ENCODE measurements at regions not wholly inside any gene's neighbourhood (a gene's known extent, or its start where the extent isn't known, plus 50 kb on each side); places are given as distances from the start of the nearest gene placed in this dataset.

DNA sequence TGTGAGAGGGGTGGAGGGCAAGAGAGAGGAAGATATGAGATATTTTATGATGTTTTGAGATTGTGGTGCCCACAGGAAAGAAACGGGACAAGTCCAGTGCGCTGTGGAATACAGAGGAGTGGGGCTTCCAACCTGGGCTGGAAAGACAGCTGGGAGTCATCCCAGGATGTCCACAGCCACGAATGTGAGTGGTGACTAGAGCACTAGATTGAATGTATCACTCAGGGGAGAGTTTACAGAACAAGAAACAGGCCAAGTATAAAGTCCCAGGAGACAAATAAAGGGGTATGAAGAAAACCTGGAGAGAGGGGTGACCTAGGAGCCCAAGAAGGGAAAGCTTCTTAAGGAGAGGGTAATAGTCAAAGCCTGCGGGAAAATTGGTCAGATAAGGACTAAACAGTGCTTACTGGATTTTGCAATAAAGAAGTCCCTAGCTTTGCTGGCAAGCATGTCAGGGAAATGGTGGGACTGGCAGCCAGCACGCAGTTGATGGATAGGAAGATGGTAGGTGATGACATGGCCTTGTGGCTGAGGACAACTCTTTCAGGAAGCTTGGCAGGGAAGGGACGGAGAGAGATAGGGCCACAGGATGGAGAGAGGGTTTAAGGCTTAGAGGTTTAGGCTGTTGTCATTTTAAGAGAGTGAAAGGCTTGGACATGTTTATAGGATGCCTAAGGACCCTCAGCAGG, 114.5 kb downstream of the AXIN2 start:
- no peak overlapping the region for H3K27ac ChIP-seq (ENCODE audit: poor library complexity, severe bottlenecking)
- TF ChIP-seq, protein P1, sequence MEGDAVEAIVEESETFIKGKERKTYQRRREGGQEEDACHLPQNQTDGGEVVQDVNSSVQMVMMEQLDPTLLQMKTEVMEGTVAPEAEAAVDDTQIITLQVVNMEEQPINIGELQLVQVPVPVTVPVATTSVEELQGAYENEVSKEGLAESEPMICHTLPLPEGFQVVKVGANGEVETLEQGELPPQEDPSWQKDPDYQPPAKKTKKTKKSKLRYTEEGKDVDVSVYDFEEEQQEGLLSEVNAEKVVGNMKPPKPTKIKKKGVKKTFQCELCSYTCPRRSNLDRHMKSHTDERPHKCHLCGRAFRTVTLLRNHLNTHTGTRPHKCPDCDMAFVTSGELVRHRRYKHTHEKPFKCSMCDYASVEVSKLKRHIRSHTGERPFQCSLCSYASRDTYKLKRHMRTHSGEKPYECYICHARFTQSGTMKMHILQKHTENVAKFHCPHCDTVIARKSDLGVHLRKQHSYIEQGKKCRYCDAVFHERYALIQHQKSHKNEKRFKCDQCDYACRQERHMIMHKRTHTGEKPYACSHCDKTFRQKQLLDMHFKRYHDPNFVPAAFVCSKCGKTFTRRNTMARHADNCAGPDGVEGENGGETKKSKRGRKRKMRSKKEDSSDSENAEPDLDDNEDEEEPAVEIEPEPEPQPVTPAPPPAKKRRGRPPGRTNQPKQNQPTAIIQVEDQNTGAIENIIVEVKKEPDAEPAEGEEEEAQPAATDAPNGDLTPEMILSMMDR (IDR thresholded peaks at IDR 0.05; ENCODE audit: poor library complexity, severe bottlenecking), result no peak

GRCh38 chr17:65446043-65446442, 115.4 kb downstream of the AXIN2 start:
- no peak for DNase-seq (ENCODE audit: low spot score)
- no peaks in the 10 kb centered on the region for H3K36me3 ChIP-seq (ENCODE audit: low read depth)
- no peaks in the 10 kb centered on the region for H3K4me1 ChIP-seq (ENCODE audit: insufficient read depth, poor library complexity, severe bottlenecking)
- H3K4me3 ChIP-seq (ENCODE audit: severe bottlenecking), result no peak overlapping the region
- no peak overlapping the region for H3K27ac ChIP-seq (ENCODE audit: poor library complexity, severe bottlenecking)
- H3K9me3 ChIP-seq (ENCODE audit: severe bottlenecking), result no peaks in the 10 kb centered on the region
- no peak for ATAC-seq (ENCODE audit: low read depth)
- no peaks in the 10 kb centered on the region for H3K27me3 ChIP-seq (ENCODE audit: insufficient read depth, poor library complexity, severe bottlenecking)
- TF ChIP-seq, protein P1 (IDR thresholded peaks at IDR 0.05; ENCODE audit: poor library complexity, severe bottlenecking), result no peak

More for the DNA sequence above, 114.5 kb downstream of the AXIN2 start:
- Histone ChIP-seq H3K9me3 (ENCODE audit: severe bottlenecking) (no peaks in the 10 kb centered on the region), H3K36me3 (ENCODE audit: low read depth) (no peaks in the 10 kb centered on the region), H3K4me3 (ENCODE audit: severe bottlenecking) (no peak overlapping the region), H3K4me1 (ENCODE audit: insufficient read depth, poor library complexity, severe bottlenecking) (no peaks in the 10 kb centered on the region), H3K27me3 (ENCODE audit: insufficient read depth, poor library complexity, severe bottlenecking) (no peaks in the 10 kb centered on the region)
- DNase-seq (ENCODE audit: low spot score) (no peak), ATAC-seq (ENCODE audit: low read depth) (no peak)

DNA sequence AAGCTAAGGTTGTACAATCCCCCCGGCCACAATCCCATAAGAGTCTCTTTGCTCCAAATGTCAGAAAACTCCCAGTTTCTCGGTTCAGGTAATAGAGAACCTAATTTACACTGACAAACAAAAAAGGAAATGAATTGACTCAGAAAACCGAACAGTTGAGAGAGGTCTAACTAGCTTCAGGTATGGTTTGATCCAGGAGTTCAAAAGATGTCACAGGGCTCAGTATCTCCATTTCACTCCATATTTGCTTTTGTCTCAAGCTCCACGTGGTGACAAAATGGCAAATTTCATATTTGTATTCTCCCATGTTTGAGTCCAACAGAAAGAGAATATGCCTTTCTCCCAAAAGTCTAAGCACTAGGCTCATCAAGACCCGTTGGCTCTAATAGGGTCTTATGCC, 117.4 kb downstream of the AXIN2 start:
- no peak for DNase-seq (ENCODE audit: low spot score)
- no peaks in the 10 kb centered on the region for H3K27me3 ChIP-seq (ENCODE audit: insufficient read depth, poor library complexity, severe bottlenecking)
- TF ChIP-seq, protein P1 (IDR thresholded peaks at IDR 0.05; ENCODE audit: poor library complexity, severe bottlenecking), result no peak
- H3K27ac ChIP-seq (ENCODE audit: poor library complexity, severe bottlenecking), result no peak overlapping the region
- no peak overlapping the region for H3K4me3 ChIP-seq (ENCODE audit: severe bottlenecking)
- ATAC-seq (ENCODE audit: low read depth), result no peak
- no peaks in the 10 kb centered on the region for H3K9me3 ChIP-seq (ENCODE audit: severe bottlenecking)
- no peaks in the 10 kb centered on the region for H3K36me3 ChIP-seq (ENCODE audit: low read depth)
- H3K4me1 ChIP-seq (ENCODE audit: insufficient read depth, poor library complexity, severe bottlenecking), result no peaks in the 10 kb centered on the region

GRCh38 chr17:65442691-65443090, 118.8 kb downstream of the AXIN2 start:
- Histone ChIP-seq H3K9me3 (ENCODE audit: severe bottlenecking) (no peaks in the 10 kb centered on the region), H3K4me3 (ENCODE audit: severe bottlenecking) (no peak overlapping the region), H3K4me1 (ENCODE audit: insufficient read depth, poor library complexity, severe bottlenecking) (no peaks in the 10 kb centered on the region), H3K27ac (ENCODE audit: poor library complexity, severe bottlenecking) (no peak overlapping the region), H3K27me3 (ENCODE audit: insufficient read depth, poor library complexity, severe bottlenecking) (peaks cover 2% of the 10 kb centered on the region), H3K36me3 (ENCODE audit: low read depth) (no peaks in the 10 kb centered on the region)
- TF ChIP-seq, protein P1 (IDR thresholded peaks at IDR 0.05; ENCODE audit: poor library complexity, severe bottlenecking), result no peak
- ATAC-seq (ENCODE audit: low read depth) (no peak), DNase-seq (ENCODE audit: low spot score) (no peak)

- H3K9me3 ChIP-seq (ENCODE audit: severe bottlenecking), result no peaks in the 10 kb centered on the region
- TF ChIP-seq, protein P1 (IDR thresholded peaks at IDR 0.05; ENCODE audit: poor library complexity, severe bottlenecking), result no peak
- peaks cover 4% of the 10 kb centered on the region for H3K27me3 ChIP-seq (ENCODE audit: insufficient read depth, poor library complexity, severe bottlenecking)
- H3K4me3 ChIP-seq (ENCODE audit: severe bottlenecking), result no peak overlapping the region
- DNase-seq (ENCODE audit: low spot score) (no peak), ATAC-seq (ENCODE audit: low read depth) (no peak)
- no peaks in the 10 kb centered on the region for H3K4me1 ChIP-seq (ENCODE audit: insufficient read depth, poor library complexity, severe bottlenecking)
- H3K27ac ChIP-seq (ENCODE audit: poor library complexity, severe bottlenecking), result no peak overlapping the region
- H3K36me3 ChIP-seq (ENCODE audit: low read depth), result no peaks in the 10 kb centered on the region
These were observed 119.2 kb downstream of the AXIN2 start for GRCh38 chr17:65442250-65442649.

All from RWPE2 (cell line).